MM.1S (cell line): ENCODE measurements at regions not wholly inside any gene's neighbourhood (a gene's known extent, or its start where the extent isn't known, plus 50 kb on each side); places are given as distances from the start of the nearest gene placed in this dataset.

Source experiments
- EZH2 ChIP-seq: fragments of 300-600 bp; sonication (generic); optimal IDR thresholded peaks from 2 replicates; pipeline ENCODE3; 2017; ENCODE audit warnings: low read depth, mild to moderate bottlenecking, antibody characterized with exemption, low read length, mixed read lengths
- TF ChIP-seq, protein P1 (sequence below): fragments of 300-600 bp; sonication (generic); IDR thresholded peaks from 2 replicates; pipeline ENCODE4 v1.5.1; 2016; ENCODE audit warnings: antibody characterized with exemption, low read length, mixed read lengths

DNA sequence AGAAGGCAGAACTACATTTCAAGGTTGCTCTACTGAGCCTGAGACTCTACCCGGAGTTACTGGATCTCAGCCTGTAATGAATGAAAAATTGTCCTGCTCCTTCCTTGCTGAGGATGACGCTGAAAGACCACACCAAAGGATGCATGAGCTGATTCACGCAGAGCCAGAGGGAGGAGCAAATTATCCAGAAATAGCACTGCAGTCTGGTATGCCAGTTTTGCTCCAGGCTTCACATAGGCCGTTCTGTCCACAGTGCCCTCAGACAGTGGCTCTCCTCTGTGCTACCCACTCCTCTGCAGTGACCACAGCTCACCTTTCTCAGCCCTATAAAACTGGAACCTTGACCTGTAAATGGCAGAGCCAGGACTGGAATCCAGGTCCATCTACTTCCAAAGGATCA is 79.3 kb upstream of the GALNT18 start:
- no peak for TF ChIP-seq EZH2
- TF ChIP-seq, protein P1, sequence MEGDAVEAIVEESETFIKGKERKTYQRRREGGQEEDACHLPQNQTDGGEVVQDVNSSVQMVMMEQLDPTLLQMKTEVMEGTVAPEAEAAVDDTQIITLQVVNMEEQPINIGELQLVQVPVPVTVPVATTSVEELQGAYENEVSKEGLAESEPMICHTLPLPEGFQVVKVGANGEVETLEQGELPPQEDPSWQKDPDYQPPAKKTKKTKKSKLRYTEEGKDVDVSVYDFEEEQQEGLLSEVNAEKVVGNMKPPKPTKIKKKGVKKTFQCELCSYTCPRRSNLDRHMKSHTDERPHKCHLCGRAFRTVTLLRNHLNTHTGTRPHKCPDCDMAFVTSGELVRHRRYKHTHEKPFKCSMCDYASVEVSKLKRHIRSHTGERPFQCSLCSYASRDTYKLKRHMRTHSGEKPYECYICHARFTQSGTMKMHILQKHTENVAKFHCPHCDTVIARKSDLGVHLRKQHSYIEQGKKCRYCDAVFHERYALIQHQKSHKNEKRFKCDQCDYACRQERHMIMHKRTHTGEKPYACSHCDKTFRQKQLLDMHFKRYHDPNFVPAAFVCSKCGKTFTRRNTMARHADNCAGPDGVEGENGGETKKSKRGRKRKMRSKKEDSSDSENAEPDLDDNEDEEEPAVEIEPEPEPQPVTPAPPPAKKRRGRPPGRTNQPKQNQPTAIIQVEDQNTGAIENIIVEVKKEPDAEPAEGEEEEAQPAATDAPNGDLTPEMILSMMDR, result no peak
